AG10803 (cell line): ENCODE measurements at regions not wholly inside any gene's neighbourhood (a gene's known extent, or its start where the extent isn't known, plus 50 kb on each side); places are given as distances from the start of the nearest gene placed in this dataset.

Experiments
- DNase-seq: peaks from one replicate; pipeline ENCODE4 v3.0.0; 2010; ENCODE audit warnings: low read depth
- H3K4me3 ChIP-seq: 2 replicates; pipeline ENCODE4 v1.5.1; 2011; ENCODE audit warnings: mild to moderate bottlenecking, low read length, control low read depth
- TF ChIP-seq, protein P1 (sequence below): conservative IDR thresholded peaks from 2 replicates; pipeline ENCODE4 v1.5.1; 2011; ENCODE audit warnings: mild to moderate bottlenecking, low read length, control low read depth, inconsistent platforms

- TF ChIP-seq, protein P1, sequence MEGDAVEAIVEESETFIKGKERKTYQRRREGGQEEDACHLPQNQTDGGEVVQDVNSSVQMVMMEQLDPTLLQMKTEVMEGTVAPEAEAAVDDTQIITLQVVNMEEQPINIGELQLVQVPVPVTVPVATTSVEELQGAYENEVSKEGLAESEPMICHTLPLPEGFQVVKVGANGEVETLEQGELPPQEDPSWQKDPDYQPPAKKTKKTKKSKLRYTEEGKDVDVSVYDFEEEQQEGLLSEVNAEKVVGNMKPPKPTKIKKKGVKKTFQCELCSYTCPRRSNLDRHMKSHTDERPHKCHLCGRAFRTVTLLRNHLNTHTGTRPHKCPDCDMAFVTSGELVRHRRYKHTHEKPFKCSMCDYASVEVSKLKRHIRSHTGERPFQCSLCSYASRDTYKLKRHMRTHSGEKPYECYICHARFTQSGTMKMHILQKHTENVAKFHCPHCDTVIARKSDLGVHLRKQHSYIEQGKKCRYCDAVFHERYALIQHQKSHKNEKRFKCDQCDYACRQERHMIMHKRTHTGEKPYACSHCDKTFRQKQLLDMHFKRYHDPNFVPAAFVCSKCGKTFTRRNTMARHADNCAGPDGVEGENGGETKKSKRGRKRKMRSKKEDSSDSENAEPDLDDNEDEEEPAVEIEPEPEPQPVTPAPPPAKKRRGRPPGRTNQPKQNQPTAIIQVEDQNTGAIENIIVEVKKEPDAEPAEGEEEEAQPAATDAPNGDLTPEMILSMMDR, result no peak
- no peak for DNase-seq
- H3K4me3 ChIP-seq, result no peak overlapping the region
Measured at GRCh38 chr5:133785182-133785581, 172.8 kb upstream of the FSTL4 start.

GRCh38 chr5:133783481-133783880 lies 171.1 kb upstream of the FSTL4 start:
- TF ChIP-seq, protein P1, result no peak
- no peak overlapping the region for H3K4me3 ChIP-seq
- DNase-seq, result no peak

DNA sequence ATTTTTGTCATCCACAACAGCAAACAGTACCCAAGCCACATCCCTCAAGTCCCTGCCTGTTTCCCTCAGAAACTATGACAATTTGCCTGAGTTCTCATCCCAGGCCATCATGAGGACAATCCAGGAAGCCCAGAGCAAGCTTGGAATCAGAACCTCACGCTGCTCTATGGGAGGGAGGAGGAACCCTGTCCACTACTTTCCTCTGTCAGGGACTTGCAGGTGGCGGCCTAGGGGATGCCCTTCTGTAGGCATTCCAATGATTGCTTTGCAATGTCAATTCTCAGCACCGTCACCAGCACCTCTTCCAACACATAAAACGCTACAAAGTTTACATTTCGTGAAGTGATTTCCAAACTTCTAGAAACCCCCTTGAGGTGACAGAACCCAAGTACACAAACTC lies 170.4 kb upstream of the FSTL4 start:
- no peak overlapping the region for H3K4me3 ChIP-seq
- no peak for DNase-seq
- TF ChIP-seq, protein P1, result no peak

- TF ChIP-seq, protein P1, result no peak
- no peak overlapping the region for H3K4me3 ChIP-seq
- DNase-seq, result no peak
Measured at GRCh38 chr5:133781436-133782225, 169.3 kb upstream of the FSTL4 start.

- no peak for DNase-seq
- H3K4me3 ChIP-seq, result no peak overlapping the region
- TF ChIP-seq, protein P1, result no peak
Measured at GRCh38 chr5:133780619-133781280, 168.4 kb upstream of the FSTL4 start.

GRCh38 chr5:133779828-133780475 lies 167.6 kb upstream of the FSTL4 start:
- TF ChIP-seq, protein P1, result no peak
- H3K4me3 ChIP-seq, result no peak overlapping the region
- no peak for DNase-seq
